ENCODE measurements at regions not wholly inside any gene's neighbourhood (a gene's known extent, or its start where the extent isn't known, plus 50 kb on each side); places are given as distances from the start of the nearest gene placed in this dataset.

GRCh38 chr20:57117296-57117695 is 149.1 kb downstream of the BMP7 start:
- Mint-ChIP-seq H3K4me1 (ENCODE audit: unreplicated experiment) (no peaks in the 10 kb centered on the region), H3K27me3 (ENCODE audit: unreplicated experiment) (peaks cover 12% of the 10 kb centered on the region), H3K4me3 (ENCODE audit: unreplicated experiment) (no peak overlapping the region), H3K27ac (ENCODE audit: unreplicated experiment) (no peak overlapping the region), H3K9me3 (ENCODE audit: unreplicated experiment) (no peaks in the 10 kb centered on the region), H3K36me3 (ENCODE audit: low read depth, unreplicated experiment) (no peaks in the 10 kb centered on the region)
- DNase-seq (ENCODE audit: low spot score): no peak
- no peak for TF ChIP-seq CTCF (IDR thresholded peaks at IDR 0.05; ENCODE audit: unreplicated experiment)

GRCh38 chr20:57118107-57118769 is 148.2 kb downstream of the BMP7 start:
- Mint-ChIP-seq H3K27ac (ENCODE audit: unreplicated experiment) (no peak overlapping the region), H3K4me3 (ENCODE audit: unreplicated experiment) (no peak overlapping the region), H3K9me3 (ENCODE audit: unreplicated experiment) (no peaks in the 10 kb centered on the region), H3K4me1 (ENCODE audit: unreplicated experiment) (no peaks in the 10 kb centered on the region), H3K36me3 (ENCODE audit: low read depth, unreplicated experiment) (no peaks in the 10 kb centered on the region), H3K27me3 (ENCODE audit: unreplicated experiment) (peaks cover 12% of the 10 kb centered on the region)
- no peak for DNase-seq (ENCODE audit: low spot score)
- TF ChIP-seq CTCF (IDR thresholded peaks at IDR 0.05; ENCODE audit: unreplicated experiment): no peak
